ENCODE measurements at regions not wholly inside any gene's neighbourhood (a gene's known extent, or its start where the extent isn't known, plus 50 kb on each side); places are given as distances from the start of the nearest gene placed in this dataset.
"Not testable (repeated sequence)": the region's sequence is repeated elsewhere in the genome, so short reads cannot be mapped to it uniquely, and the experiment has no call there.

DNA sequence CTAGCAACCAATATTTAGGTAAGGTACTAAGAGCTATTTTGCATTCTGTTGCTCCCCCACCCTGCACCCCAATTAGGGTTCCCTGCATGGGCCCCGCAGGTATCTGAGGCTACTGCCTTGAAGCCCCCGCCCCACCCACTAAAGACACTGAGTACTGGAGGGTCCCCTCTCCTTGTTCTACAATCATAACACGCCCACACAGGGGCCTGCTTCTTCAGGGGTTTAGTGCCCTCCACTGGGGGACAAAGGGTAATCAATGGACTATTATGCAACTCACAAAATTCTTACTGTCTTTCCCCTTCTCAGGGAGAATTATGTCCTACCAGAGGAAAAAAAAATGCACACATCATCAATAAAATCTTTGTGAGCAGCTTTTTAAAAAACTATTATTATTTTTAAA is 113.1 kb downstream of the ATP6V0E2 start:
- TF ChIP-seq, protein P1, sequence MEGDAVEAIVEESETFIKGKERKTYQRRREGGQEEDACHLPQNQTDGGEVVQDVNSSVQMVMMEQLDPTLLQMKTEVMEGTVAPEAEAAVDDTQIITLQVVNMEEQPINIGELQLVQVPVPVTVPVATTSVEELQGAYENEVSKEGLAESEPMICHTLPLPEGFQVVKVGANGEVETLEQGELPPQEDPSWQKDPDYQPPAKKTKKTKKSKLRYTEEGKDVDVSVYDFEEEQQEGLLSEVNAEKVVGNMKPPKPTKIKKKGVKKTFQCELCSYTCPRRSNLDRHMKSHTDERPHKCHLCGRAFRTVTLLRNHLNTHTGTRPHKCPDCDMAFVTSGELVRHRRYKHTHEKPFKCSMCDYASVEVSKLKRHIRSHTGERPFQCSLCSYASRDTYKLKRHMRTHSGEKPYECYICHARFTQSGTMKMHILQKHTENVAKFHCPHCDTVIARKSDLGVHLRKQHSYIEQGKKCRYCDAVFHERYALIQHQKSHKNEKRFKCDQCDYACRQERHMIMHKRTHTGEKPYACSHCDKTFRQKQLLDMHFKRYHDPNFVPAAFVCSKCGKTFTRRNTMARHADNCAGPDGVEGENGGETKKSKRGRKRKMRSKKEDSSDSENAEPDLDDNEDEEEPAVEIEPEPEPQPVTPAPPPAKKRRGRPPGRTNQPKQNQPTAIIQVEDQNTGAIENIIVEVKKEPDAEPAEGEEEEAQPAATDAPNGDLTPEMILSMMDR (IDR thresholded peaks at IDR 0.05), result not testable (repeated sequence)
- not testable (repeated sequence) for TF ChIP-seq EP300 (IDR thresholded peaks at IDR 0.05; ENCODE audit: low read depth); POLR2A (IDR thresholded peaks at IDR 0.05)
